Suppressor macrophage (primary cell): ENCODE measurements at regions not wholly inside any gene's neighbourhood (a gene's known extent, or its start where the extent isn't known, plus 50 kb on each side); places are given as distances from the start of the nearest gene placed in this dataset.
A peak's percentile ranks its signal among the peaks of the same experiment; 100 is the strongest.

Source experiments
- DNase-seq, 4 experiments: peaks; one replicate each; pipeline ENCODE4 v3.0.0-alpha.2; 2020 to 2022

GRCh38 chrX:149272690-149273463 lies 232.2 kb downstream of the IDS start:
- no peak for DNase-seq

GRCh38 chrX:149267878-149268813 lies 237.0 kb downstream of the IDS start:
- DNase-seq = no peak

- no peak for DNase-seq
Measured at GRCh38 chrX:149262086-149262485, 243.0 kb downstream of the IDS start.

GRCh38 chrX:149259241-149259640 lies 245.9 kb downstream of the IDS start:
- DNase-seq = no peak

GRCh38 chrX:149255860-149256259 lies 249.2 kb downstream of the IDS start:
- no peak for DNase-seq

GRCh38 chrX:149248073-149248625 lies 257.0 kb downstream of the IDS start:
- DNase-seq = peak in 2 of 4 experiments; percentile 1 to 2

- no peak for DNase-seq
Measured at GRCh38 chrX:149230689-149231088, 274.4 kb downstream of the IDS start.

- no peak for DNase-seq
Measured at GRCh38 chrX:149223854-149224253, 281.3 kb downstream of the IDS start.

GRCh38 chrX:149222040-149222439 lies 283.1 kb downstream of the IDS start:
- DNase-seq = peak in 2 of 4 experiments; percentile 4 to 11

GRCh38 chrX:149221230-149221629 lies 283.9 kb downstream of the IDS start:
- DNase-seq = no peak

- no peak for DNase-seq
Measured at GRCh38 chrX:149213264-149213663, 291.8 kb downstream of the IDS start.

- DNase-seq = no peak
Measured at GRCh38 chrX:149208307-149208706, 296.8 kb downstream of the IDS start.

- no peak for DNase-seq
Measured at GRCh38 chrX:149207518-149207917, 297.6 kb downstream of the IDS start.

GRCh38 chrX:149205937-149206336 lies 299.2 kb downstream of the IDS start:
- DNase-seq = no peak

- DNase-seq = no peak
Measured at GRCh38 chrX:149205081-149205480, 300.0 kb downstream of the IDS start.

GRCh38 chrX:149199734-149200133 lies 305.4 kb downstream of the IDS start:
- no peak for DNase-seq

GRCh38 chrX:149198980-149199732 lies 305.9 kb downstream of the IDS start:
- no peak for DNase-seq

- no peak for DNase-seq
Measured at GRCh38 chrX:149185087-149185486, 320.0 kb downstream of the IDS start.

GRCh38 chrX:149161435-149162088 lies 343.5 kb downstream of the IDS start:
- DNase-seq = no peak

GRCh38 chrX:149157976-149158375 lies 347.1 kb downstream of the IDS start:
- DNase-seq = no peak

GRCh38 chrX:149152941-149153340 lies 352.2 kb downstream of the IDS start:
- no peak for DNase-seq
